GM18508 (cell line): ENCODE measurements at regions not wholly inside any gene's neighbourhood (a gene's known extent, or its start where the extent isn't known, plus 50 kb on each side); places are given as distances from the start of the nearest gene placed in this dataset.

Source experiments
- ATAC-seq: cut with Tn5 transposase; IDR thresholded peaks from one replicate; pipeline ENCODE4 v1.9.1; 2021; ENCODE audit warnings: moderate number of reproducible peaks; ENCODE audit not compliant: insufficient read depth, unreplicated experiment

DNA sequence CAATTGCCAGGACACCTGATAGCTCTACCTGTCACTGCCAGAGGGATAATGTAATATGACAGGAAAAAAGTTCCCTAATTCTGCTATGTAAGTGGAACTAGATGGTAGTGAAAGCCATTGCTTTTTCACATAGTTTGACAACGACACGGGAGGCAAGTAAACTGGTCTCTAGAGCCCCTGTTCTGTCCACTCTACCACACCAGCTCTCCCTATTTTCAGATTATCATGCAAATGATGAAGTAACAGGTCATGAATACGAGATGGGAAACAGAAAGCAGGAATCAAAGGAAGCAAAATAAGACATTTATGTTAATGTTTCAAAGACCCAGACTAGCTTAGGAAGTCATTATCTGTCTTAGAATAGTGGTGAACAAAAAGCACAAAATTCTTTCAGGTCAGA lies 56.2 kb downstream of the TAF11L14 start:
- ATAC-seq, result no peak

DNA sequence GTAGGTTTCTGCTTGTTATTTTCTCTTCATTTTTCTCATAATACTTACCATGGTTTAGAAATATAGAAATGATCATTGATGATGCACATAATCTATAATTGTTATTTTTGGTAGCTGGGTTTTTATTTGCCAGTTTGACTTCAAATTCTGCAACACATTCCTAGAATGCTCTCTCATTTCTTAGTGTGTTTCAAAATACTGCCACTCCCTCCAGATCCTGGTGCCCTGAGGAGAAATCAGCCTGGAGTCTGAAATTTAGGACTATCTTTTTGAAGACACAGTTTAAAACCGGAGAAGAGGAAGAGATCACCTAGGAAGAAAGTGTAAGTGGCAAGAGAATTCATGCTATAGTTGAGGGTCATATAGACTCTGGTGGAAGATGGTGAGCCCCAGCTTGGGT lies 57.5 kb downstream of the TAF11L14 start:
- no peak for ATAC-seq

DNA sequence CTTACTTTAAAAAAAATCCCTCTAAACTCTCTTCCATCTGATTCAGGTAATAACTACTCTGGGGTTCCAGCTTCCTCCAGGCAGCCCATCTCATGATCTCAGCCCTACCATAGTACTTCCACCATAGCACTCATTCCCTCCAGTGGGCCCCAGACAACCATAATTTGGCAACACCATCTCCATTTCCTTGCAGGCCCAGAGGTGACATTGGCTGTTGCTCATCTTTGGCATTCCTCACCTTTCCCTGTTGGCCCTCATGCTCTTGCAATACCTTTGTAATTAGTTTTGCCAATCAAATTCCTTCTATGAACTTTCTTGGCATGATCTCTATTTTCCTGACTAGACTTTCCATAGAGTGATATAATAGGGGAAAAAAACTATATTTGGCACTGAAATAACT lies 60.1 kb downstream of the TAF11L14 start:
- no peak for ATAC-seq

DNA sequence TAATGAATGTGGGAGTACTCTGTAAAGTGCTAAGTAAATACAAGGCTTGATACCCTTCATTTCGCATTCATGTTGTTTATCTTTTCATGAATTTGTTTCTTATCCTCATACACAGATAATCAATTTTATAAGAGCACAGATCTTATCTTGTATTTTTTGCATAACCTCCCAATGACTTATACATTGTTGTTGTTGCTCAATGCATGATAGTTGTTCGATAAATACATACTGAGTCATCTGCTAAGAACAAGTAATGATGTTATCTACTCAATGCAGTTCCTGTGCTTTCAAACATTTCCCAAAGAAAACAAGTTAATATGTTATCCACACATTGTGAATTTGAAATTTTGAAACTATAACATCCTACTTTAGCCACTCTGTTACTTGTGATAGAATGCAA lies 60.7 kb downstream of the TAF11L14 start:
- ATAC-seq, result no peak

DNA sequence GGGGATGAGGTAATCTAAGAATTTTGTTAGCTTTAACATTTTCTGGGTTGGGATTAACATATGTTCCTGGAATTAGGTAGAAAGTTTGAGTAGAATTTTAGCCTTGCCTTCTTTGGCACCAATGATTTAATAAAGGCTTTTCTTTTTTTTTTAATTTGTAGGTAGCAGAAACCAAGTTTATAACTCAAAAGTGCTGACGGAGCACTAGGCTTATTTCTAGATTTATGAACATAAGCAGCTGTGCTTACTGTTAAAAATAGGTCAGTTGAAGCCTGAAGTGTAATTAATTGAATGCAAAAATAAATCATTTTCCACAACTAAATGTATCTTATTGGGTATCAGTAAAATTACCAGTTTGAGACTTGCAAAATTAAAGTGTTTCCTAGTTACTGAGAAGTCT lies 62.4 kb downstream of the TAF11L14 start:
- ATAC-seq, result no peak

DNA sequence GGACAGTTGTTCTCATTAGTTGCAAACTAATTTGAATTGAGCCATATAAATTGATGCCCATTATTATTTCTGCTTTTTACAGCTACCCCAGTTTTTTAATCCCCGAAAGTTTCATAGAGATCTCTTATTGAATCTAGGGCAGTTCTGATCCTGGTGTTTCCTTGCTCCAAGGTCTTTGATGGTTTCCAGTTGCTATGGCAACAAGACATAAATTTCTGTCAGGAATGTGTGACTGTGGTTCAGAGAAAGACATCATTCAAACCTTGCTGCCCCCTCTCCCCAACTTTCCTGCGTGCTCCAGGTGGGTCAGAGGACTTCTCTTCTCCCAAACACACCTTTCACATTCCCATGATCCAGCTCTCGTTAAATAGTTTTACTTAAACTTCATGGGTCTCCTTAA lies 63.4 kb downstream of the TAF11L14 start:
- ATAC-seq, result no peak

DNA sequence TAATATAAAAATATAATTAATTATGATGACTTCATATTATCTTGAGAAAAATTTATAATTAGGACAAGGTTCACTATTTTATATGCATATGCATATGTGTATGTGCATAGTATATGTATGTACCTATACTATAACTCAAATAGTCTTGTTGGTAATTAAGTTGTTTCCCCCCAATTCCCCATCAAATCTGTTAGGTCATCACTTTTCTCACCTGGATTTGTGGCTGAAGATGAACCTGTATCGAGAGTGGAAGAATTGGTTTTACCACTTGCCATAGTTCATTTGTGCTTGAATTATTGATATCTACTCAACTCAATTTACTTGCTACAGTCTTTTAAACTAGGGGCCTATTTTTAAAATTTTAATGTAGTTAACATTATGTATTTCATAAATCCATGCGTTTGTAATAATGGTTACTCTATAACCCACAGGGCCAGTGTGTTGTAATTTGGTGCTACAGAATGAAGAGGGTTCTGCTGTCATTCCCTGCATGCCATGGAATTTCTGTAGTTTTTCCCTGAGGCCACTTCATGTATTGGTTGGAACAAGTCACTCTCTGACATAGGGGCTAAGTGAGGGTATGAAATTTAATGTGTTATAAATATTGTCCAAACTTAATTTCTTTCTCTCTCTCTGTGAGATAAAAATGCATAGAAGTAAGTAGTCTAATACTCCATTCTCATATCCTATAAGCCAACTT lies 74.9 kb downstream of the TAF11L14 start:
- ATAC-seq, result no peak

DNA sequence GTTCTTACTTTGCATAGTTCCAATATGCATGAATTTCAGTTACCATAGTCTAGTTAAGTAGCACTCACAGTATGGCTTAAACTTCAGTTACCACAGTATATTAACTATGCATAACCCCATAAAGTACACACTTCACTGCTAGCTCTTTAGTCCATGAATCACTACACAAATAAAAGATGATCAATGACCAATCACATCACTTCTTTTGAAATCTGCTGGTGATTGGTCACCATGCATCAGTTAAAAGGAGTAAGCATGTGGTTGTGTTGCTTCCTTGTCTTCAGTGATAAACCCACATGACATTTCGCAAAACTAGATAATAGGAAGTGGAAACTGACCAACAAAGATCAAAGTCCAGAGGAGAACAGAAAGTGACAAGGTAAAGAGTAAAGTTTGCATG lies 79.0 kb downstream of the TAF11L14 start:
- ATAC-seq, result no peak

DNA sequence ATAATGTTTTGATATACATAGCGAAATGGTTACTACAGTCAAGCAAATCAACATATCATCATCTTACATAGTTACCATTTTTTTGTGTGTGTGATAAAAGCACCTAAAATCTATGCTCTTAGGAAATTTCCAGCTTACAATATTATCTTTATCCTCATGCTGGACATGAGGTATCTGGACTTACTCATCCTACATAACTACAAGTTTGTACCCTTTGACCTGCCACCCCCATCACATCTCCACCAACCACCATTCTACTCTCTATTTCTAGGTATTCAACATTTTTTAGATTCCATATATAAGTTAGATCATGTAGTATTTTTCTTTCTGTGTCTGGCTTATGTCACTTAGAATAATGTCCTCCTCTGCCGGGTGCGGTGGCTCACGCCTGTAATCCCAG lies 79.9 kb downstream of the TAF11L14 start:
- ATAC-seq, result no peak

DNA sequence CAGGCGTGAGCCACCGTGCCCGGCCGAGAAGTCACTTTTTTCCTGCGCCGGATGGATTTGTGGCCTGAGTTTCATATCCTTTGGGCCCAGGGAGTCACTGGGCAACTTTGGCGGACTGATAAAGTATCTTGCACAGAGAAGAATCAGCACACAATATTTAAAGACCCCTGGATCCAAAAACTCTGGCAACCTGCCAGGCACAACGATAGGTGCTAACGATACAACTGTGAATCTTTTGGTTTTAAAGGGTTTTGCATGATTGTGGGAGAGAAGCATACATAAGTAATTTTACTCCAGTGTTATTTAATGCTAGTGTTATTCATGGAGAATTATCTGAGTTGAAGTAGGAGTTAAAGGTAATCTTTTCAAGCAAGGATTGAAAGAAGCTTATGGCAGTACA lies 85.3 kb downstream of the TAF11L14 start:
- no peak for ATAC-seq

DNA sequence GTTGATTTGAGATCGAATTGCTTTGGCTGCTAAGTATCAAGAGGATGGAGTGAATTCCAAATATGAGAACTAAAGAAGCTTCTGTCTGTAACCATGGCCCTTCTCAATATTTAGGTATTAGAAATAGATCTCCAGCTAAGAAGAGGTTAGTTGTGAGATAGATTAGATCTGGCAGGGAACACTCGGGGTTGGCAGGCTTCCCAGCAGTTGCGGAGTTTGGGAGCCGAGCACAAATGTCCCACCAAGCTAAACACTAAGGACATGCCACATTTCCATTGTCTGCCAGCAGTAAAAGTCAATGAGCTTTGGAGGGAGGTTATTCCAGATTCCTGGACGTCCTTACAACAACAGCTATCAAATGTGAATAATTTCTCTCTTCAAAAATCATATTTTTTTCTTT lies 85.8 kb downstream of the TAF11L14 start:
- ATAC-seq, result no peak

DNA sequence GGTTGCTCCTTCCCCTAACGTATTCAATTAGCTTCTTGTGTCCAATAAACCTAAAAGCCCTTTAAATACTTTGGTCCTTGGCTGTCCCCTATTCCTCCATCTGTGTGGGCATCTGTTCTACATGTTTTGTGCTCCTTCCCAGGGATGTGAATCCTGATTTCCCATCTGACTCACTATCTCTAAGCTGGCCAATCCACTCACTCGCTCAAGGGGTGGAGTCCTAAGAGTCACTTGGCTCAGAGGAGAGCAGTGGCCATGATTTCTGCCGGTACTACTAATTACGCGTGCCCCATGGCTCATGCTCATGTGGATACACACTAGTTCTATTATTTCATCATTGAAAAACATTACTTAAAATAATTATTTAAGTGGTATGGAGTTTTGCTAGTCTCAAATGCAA lies 89.6 kb downstream of the TAF11L14 start:
- ATAC-seq, result no peak

DNA sequence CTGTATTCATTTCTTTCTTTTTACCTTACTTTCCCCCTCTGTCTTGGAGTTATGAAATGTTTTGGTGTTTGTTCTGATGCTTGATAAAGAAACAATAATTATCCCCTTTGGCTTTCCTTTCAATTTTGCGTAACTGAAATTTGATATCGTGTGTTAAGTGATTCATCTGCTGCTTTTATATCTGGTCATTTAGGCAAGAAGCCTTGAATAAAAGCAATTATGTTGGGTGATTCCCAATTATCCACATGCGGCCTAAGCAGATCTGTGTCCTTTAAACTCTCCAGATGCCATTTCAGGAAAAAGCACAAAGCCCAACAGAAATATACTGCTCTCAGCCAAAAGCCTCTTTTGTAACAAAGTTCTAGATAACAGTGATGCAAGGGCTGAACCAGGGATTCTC lies 92.8 kb downstream of the TAF11L14 start:
- no peak for ATAC-seq

DNA sequence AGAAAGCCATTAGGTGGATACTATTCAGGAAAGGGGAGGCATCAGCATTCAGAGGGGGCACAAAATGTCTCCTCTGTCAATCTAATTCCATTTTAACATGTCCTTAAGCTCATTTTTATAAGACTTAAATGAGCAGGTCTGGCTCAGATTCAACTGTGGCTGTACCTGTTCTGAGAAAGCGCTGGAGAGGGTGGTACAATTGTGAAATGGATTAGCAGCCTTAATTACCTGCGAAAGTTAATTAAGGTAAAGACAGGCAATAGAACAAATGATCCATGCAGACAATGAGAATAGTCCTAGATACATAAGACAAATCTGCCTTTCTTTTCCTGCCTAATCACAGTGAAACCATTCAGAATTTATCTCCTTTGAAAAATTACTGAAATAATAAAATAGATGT lies 96.2 kb downstream of the TAF11L14 start:
- ATAC-seq, result no peak

DNA sequence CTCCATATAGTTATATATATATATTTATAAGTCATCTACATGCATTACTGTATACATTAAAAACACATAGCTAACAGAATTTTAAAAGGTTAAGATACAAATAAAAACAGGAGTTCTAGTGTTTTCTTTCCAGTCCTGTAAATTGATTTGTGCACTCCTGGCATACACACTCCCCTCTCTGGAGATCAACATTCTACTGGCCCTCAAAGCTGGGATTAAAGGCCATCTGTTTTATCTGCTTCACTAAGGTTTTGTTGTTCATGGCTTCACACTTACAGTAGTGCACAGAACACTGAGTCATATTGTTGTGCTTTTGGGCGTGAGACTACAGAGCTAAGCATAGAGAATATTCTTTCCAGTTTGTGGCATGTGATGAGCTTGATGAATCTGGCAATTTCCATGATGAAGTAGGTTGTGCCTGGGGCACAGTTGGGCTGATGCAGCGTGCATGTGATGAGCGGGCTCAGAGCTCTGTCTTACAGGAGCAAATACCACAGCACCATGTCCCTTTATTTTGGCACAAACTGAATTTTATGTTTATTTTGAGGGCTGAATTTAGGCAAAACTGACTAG lies 98.2 kb downstream of the TAF11L14 start:
- ATAC-seq, result no peak

DNA sequence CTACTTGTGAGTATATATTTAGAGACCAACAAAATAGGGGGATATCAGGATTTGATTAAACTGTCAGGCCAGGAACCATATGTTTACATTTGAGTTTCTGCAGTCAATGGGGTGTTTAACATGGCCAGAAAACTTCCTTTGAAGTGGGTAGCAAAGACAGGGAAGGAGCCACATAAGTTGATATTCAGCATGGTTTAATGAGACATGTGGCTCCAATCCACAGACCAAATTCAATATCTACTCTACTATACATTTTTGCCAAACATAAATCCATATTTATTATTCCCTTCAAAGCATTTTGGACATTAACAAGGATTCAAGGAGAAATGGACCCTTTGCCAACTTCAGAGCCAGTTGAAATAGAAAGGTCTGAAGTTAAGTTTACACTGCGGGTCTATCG lies 99.8 kb downstream of the TAF11L14 start:
- ATAC-seq, result no peak

DNA sequence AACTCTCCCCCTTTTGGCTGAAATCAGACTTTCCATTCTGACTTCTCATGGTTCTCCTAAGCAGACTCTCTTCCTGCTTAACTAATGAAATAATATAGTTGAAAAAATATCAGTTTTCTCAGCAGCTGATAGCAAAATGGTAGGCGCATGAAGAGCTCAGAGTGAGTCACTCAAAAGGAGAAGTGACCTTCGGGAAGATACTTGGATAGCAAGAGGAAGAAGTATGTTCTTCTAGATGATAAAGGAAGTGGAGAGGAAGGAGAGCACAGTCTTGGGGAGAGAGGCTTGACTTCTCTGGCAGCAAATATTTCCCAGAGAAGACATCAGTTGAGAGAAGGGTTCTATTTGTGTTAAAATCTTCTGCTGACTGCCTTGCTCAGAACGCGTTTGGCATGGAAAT lies 101.5 kb downstream of the TAF11L14 start:
- ATAC-seq, result no peak

DNA sequence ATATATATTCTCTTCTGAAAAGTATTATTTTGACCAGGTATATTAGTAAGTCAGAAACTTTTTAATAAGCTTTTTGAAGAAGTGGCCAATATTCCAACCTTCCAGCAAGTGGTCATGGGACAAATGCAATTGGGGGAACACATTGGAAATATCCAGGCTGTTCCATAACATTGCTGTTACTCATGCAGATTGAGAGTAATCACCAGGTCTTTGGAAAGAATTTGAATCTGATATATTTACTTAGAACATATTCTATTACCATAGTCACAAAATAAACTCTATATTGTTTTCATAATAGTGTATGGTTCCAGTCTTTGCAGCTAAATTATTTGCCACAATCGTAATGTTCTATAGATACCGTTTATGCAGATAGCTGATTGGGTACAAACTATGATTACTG lies 102.8 kb downstream of the TAF11L14 start:
- no peak for ATAC-seq

DNA sequence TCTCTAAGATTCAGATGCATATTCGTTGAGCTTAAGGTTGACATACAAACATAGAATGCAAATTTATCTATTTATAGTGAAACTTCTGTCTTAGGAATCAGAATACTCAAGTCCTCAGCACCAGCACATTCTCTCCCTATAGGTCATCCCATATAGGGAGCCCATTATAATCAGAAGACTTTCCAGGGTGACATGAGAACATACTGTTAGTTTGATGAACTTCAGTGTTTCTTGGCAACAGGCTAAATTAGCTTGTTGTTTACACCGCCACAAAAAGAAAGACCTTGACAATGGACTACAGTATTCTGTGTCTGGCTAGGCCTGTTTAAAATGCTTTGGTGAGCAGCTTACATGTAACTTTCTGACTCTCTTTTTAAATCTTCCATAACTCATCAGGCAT lies 104.2 kb downstream of the TAF11L14 start:
- no peak for ATAC-seq

DNA sequence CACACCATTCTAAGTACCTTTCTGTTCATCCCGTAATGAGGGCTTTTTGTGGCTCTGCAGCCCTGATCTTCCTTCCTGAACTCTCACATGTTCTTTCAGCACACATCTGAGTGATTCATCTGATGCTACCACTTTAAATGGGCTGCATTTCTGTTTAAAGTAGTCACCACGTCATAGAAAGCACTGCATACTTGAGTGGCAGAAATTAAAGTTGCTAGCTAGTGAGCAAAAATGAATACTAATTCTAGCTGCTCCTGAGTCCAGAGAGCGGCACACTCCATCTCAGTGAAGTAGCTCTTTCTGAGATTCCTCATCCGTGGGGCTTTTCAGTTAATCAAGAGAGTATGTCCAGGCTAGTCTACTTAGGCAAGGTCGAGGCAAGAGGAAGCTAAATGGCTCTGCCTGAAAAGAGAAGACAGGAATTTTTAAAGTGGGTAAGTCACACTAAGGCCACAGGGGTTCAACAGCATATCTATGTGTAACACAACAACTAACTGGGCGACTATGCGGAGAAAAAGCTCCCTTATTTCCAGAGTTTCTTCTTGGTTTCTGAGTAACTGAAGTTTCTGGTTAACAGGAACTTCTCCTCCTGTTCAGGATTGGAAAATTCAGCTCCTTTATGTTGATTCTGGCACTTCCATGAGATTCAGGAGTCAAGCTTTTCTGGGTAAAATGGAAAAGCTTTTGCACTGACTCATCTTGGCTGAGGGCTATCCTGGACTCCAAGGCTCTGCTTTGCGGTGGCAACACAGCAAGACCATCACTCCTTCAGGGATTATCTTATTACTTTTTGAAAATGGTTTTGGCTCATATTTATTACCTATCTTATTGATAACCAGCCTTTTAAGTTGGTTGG lies 109.5 kb downstream of the TAF11L14 start:
- no peak for ATAC-seq

DNA sequence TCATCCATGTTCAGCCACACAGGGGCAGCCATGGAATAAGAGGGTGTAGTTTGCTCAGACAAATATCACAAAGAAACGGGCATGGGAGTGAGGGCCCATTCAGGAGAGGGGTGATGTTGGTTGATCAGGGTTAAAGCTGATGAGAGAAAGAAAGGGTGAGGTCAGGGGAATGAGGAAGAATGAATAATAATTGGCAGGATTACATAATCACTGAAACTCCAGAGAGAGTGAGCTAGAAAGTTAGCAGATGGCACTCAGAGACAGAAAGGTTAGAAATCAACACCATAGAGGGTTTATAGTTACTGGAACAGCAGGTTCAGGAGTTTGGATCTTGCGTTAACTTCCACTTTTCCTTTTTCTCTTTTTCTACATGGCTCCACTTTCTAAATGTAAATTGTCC lies 113.9 kb downstream of the TAF11L14 start:
- no peak for ATAC-seq

DNA sequence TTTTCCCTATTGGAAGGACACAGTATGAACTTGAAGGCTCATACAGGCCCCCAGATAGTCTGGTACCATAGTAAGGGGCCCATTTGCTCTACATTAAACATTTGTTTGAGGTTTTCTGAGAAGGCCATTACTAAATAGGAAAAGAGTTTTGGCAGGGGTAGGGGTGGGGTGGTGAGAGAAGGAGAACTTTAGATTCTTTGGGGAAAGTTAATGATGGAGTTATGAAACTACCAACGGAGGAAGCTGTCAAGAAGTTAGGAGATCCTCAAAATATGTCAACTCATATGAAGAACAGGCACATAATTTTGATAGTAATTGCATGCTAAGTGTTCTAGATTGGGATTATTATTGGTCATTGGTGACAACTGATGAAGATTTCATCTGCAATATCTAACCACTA lies 114.7 kb downstream of the TAF11L14 start:
- ATAC-seq, result no peak
